Gastroesophageal sphincter (tissue), 3 donors: ENCODE measurements at regions not wholly inside any gene's neighbourhood (a gene's known extent, or its start where the extent isn't known, plus 50 kb on each side); places are given as distances from the start of the nearest gene placed in this dataset.

Source experiments
- CTCF ChIP-seq, 4 experiments: fragments of 200-600 bp in 2 of 4; fragments of 450-650 bp in 2 of 4; sonication (generic) in 1 of 4; IDR thresholded peaks; one replicate each; pipeline ENCODE4 v1.5.1; 2017 to 2019; ENCODE audit warnings: antibody characterized with exemption in 4 of 4, mild to moderate bottlenecking in 2 of 4, moderate library complexity in 2 of 4
- POLR2A ChIP-seq, 2 donors: fragments of 450-650 bp; IDR thresholded peaks; one replicate each; pipeline ENCODE4 v1.6.1; 2017; ENCODE audit warnings: antibody characterized with exemption in 2 of 2, mild to moderate bottlenecking in 2 of 2, moderate library complexity in 1 of 2

DNA sequence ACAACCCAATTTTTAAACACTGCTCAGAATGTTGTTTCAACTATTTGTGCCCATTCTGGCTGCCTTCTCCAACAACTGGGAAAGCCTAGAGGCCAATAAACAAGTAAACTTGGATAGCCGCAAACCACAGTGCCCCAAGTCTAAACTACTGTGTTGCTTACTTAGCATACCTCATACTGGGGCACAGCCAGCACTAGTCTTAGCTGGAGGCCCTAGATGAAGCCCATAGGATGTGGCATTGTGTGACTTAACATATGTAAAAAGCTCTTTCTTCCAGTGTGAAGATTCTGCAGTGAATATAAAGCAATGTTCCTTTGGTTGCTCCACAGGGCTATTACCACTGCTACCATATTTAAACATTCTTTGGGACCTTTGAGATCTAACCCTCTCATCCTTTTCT lies 564.3 kb upstream of the NRSN1 start:
- TF ChIP-seq CTCF (IDR thresholded peaks at IDR 0.05) = no peak
- TF ChIP-seq POLR2A (IDR thresholded peaks at IDR 0.05) = no peak
